Naive B cell (primary cell): ENCODE measurements at regions not wholly inside any gene's neighbourhood (a gene's known extent, or its start where the extent isn't known, plus 50 kb on each side); places are given as distances from the start of the nearest gene placed in this dataset.

Source experiments
- ATAC-seq, 2 donors: fragments of 150-1000 bp; cut with Tn5 transposase; 2 replicates each; pipeline ENCODE4 v1.10.0; 2021; ENCODE audit warnings: low read depth in 2 of 2, mild to moderate bottlenecking in 2 of 2, moderate library complexity in 2 of 2
- DNase-seq: peaks from one replicate; pipeline ENCODE4 v3.0.0; 2022
- H3K27ac Mint-ChIP-seq, 6 donors: one replicate each; pipeline ENCODE4 v1.8.0; 2020 to 2022; ENCODE audit warnings: mild to moderate bottlenecking in 6 of 6, mixed read lengths in 6 of 6, moderate library complexity in 5 of 6, inconsistent platforms in 2 of 6
- H3K27me3 Mint-ChIP-seq, 3 donors: one replicate each; pipeline ENCODE4 v1.8.0; 2021 to 2022; ENCODE audit warnings: mixed read lengths in 3 of 3, mild to moderate bottlenecking in 1 of 3
- H3K36me3 Mint-ChIP-seq, 2 donors: one replicate each; pipeline ENCODE4 v1.8.0; 2020 to 2022; ENCODE audit warnings: mixed read lengths in 2 of 2, inconsistent platforms in 1 of 2, mild to moderate bottlenecking in 1 of 2
- H3K4me1 Mint-ChIP-seq, 3 donors: one replicate each; pipeline ENCODE4 v1.8.0; 2020 to 2022; ENCODE audit warnings: mixed read lengths in 3 of 3, inconsistent platforms in 1 of 3, mild to moderate bottlenecking in 1 of 3, moderate library complexity in 1 of 3
- H3K4me3 Mint-ChIP-seq, 8 donors: one replicate each; pipeline ENCODE4 v1.8.0; 2020 to 2022; ENCODE audit warnings: mild to moderate bottlenecking in 8 of 8, mixed read lengths in 8 of 8, moderate library complexity in 8 of 8, inconsistent platforms in 2 of 8
- H3K9me3 Mint-ChIP-seq, 7 donors: one replicate each; pipeline ENCODE4 v1.8.0; 2020 to 2022; ENCODE audit warnings: mixed read lengths in 7 of 7, mild to moderate bottlenecking in 5 of 7, inconsistent platforms in 2 of 7, moderate library complexity in 1 of 7

- DNase-seq (no peak), ATAC-seq (no peak)
- Mint-ChIP-seq H3K4me1 (peaks cover 0 to 22% (median 14%) of the 10 kb centered on the region in 3 donors), H3K4me3 (no peak overlapping the region), H3K27ac (no peak overlapping the region), H3K27me3 (peaks cover 0 to 9% (median 0%) of the 10 kb centered on the region in 3 donors), H3K36me3 (no peaks in the 10 kb centered on the region), H3K9me3 (peaks cover 0 to 8% (median 0%) of the 10 kb centered on the region in 7 donors)
These were observed 234.5 kb upstream of the AGTR2 start for GRCh38 chrX:115936008-115936407.

GRCh38 chrX:115939070-115939469, 231.5 kb upstream of the AGTR2 start:
- DNase-seq: peak; percentile 27
- Mint-ChIP-seq H3K9me3 (no peaks in the 10 kb centered on the region), H3K36me3 (no peaks in the 10 kb centered on the region), H3K27me3 (peaks cover 0 to 3% (median 0%) of the 10 kb centered on the region in 3 donors), H3K4me1 (peaks cover 0 to 28% (median 15%) of the 10 kb centered on the region in 3 donors), H3K27ac (peak overlapping the region in 3 of 6 donors; percentile 9 to 28 (median 13)), H3K4me3 (peak overlapping the region in 5 of 8 donors; percentile 22 to 69 (median 57))
- ATAC-seq: peak in 1 of 2 donors; percentile 53

DNA sequence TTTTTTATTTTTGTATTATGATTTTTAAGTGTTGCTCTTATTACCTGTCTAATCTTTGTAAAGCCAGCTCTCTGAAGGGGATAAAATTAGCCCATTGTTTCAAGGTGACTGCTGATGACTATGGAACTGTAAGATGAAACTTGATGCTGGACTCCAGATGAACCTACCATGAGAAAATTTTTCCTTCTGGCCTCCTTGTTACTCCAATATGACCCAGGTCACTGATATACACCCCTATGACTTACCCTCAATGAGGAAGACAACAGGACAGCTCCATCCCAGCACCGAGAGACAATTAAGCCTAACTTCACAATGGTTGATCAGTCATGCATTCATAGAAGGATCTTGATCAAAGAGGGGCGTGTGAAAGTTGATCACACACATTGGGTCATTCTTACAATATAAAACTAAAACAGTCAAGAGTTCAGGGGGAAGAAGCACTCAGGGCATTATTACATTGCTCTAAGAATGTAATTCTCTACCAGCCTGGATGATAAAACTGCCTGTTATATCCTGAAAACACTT, 230.8 kb upstream of the AGTR2 start:
- Mint-ChIP-seq H3K4me1 (peaks cover 0 to 28% (median 15%) of the 10 kb centered on the region in 3 donors), H3K9me3 (peaks cover 0 to 1% (median 0%) of the 10 kb centered on the region in 7 donors), H3K27me3 (no peaks in the 10 kb centered on the region), H3K36me3 (no peaks in the 10 kb centered on the region), H3K27ac (peak overlapping the region in 2 of 6 donors; percentile 13 to 28), H3K4me3 (peak overlapping the region in 4 of 8 donors; percentile 2 to 49 (median 16))
- DNase-seq (no peak), ATAC-seq (no peak)

GRCh38 chrX:115940348-115940747, 230.2 kb upstream of the AGTR2 start:
- H3K36me3 Mint-ChIP-seq: no peaks in the 10 kb centered on the region
- H3K27ac Mint-ChIP-seq: peak overlapping the region in 3 of 6 donors; percentile 56 to 75 (median 66)
- no peak for DNase-seq
- peaks cover 0 to 2% (median 0%) of the 10 kb centered on the region in 7 donors for H3K9me3 Mint-ChIP-seq
- H3K4me3 Mint-ChIP-seq: peak overlapping the region in 4 of 8 donors; percentile 11 to 67 (median 23)
- ATAC-seq: no peak
- no peaks in the 10 kb centered on the region for H3K27me3 Mint-ChIP-seq
- peaks cover 0 to 28% (median 15%) of the 10 kb centered on the region in 3 donors for H3K4me1 Mint-ChIP-seq

- Mint-ChIP-seq H3K27me3 (no peaks in the 10 kb centered on the region), H3K4me1 (peaks cover 0 to 28% (median 15%) of the 10 kb centered on the region in 3 donors), H3K4me3 (peak overlapping the region in 4 of 8 donors; percentile 11 to 69 (median 45)), H3K36me3 (no peaks in the 10 kb centered on the region), H3K9me3 (peaks cover 0 to 2% (median 0%) of the 10 kb centered on the region in 7 donors), H3K27ac (peak overlapping the region in 4 of 6 donors; percentile 34 to 75 (median 61))
- peak; percentile 61 for DNase-seq
- peak in 1 of 2 donors; percentile 54 for ATAC-seq
These were observed 229.6 kb upstream of the AGTR2 start for GRCh38 chrX:115940888-115941332.

- Mint-ChIP-seq H3K36me3 (no peaks in the 10 kb centered on the region), H3K27ac (no peak overlapping the region), H3K4me3 (peak overlapping the region in 1 of 8 donors; percentile 50), H3K4me1 (peaks cover 0 to 28% (median 15%) of the 10 kb centered on the region in 3 donors), H3K9me3 (peaks cover 0 to 2% (median 0%) of the 10 kb centered on the region in 7 donors), H3K27me3 (no peaks in the 10 kb centered on the region)
- DNase-seq (no peak), ATAC-seq (no peak)
These were observed 229.2 kb upstream of the AGTR2 start for GRCh38 chrX:115941388-115941787.

DNA sequence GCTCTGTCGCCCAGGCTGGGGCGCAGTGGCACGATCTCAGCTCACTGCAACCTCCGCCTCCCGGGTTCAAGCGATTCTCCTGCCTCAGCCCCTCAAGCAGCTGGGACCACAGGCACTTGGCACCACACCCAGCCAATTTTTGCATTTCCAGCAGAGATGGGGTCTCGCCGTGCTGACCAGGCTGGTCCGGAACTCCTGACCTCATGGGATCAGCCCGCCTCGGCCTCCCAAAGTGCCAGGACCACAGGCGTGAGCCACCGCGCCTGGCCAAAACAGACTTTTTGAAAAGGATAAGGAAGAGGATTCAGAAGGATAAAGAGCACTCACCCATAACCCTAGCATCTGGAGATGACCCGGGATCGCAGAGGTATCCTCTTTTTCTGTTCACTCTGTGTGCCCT, 224.5 kb upstream of the AGTR2 start:
- Mint-ChIP-seq H3K9me3 (peaks cover 0 to 4% (median 2%) of the 10 kb centered on the region in 7 donors), H3K27me3 (no peaks in the 10 kb centered on the region), H3K4me3 (peak overlapping the region in 1 of 8 donors; percentile 47), H3K4me1 (peaks cover 0 to 5% (median under 1%) of the 10 kb centered on the region in 3 donors), H3K27ac (no peak overlapping the region), H3K36me3 (no peaks in the 10 kb centered on the region)
- ATAC-seq (no peak), DNase-seq (no peak)

GRCh38 chrX:115948018-115948923, 222.3 kb upstream of the AGTR2 start:
- DNase-seq (no peak), ATAC-seq (no peak)
- no peaks in the 10 kb centered on the region for H3K27me3 Mint-ChIP-seq
- H3K4me1 Mint-ChIP-seq: no peaks in the 10 kb centered on the region
- H3K36me3 Mint-ChIP-seq: no peaks in the 10 kb centered on the region
- peaks cover 0 to 5% (median 2%) of the 10 kb centered on the region in 7 donors for H3K9me3 Mint-ChIP-seq
- no peak overlapping the region for H3K4me3 Mint-ChIP-seq
- no peak overlapping the region for H3K27ac Mint-ChIP-seq

DNA sequence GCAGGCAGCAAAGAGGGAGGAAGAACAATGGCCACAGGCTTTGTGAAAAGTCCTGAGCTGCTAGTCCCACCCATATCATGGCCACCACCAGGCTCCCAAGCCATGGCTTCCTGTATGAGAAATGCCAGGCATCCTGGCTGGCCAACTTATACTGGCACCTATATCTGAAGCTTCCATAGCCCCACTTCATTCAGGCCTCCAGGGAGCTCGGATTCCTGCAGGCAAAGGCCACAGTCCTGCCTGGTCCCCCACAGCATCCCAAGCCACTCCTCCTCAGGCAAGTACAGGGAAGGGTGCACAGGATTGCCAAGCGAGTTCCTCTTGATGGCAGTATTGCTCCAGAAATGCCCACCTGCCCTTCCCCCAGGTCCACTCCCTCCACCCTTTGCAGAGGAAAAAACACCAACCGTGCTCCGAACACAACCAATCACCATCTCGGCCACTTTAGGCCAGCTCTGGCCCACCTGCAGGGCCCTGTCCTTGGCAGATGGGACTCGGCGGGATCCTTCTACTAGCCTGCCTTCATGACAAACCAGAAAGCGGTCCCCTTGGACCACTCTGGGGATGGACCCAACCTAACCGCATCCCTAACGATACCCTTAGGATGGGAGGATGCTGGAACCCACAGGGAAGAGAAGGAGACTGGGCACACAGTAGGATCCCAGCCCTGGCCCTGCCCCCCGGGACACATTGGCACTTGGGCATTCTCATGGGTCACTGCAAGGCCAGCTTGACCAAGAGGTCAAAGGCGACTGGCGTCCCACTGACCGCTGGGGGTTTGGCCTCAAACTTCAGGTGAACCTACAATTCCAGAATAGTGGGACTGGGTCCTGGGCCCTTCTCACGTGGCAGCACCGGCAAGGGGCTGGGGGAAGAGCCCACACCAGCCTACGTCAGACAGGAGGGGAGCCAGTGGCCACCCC, 220.4 kb upstream of the AGTR2 start:
- Mint-ChIP-seq H3K4me3 (peak overlapping the region in 3 of 8 donors; percentile 5 to 66 (median 35)), H3K27ac (no peak overlapping the region), H3K9me3 (peaks cover 0 to 5% (median 2%) of the 10 kb centered on the region in 7 donors), H3K27me3 (no peaks in the 10 kb centered on the region), H3K4me1 (no peaks in the 10 kb centered on the region), H3K36me3 (no peaks in the 10 kb centered on the region)
- ATAC-seq (no peak), DNase-seq (no peak)

GRCh38 chrX:115952417-115953092, 218.0 kb upstream of the AGTR2 start:
- peaks cover 0 to 5% (median 2%) of the 10 kb centered on the region in 7 donors for H3K9me3 Mint-ChIP-seq
- no peaks in the 10 kb centered on the region for H3K4me1 Mint-ChIP-seq
- no peak overlapping the region for H3K27ac Mint-ChIP-seq
- DNase-seq (no peak), ATAC-seq (no peak)
- no peaks in the 10 kb centered on the region for H3K36me3 Mint-ChIP-seq
- no peaks in the 10 kb centered on the region for H3K27me3 Mint-ChIP-seq
- no peak overlapping the region for H3K4me3 Mint-ChIP-seq

DNA sequence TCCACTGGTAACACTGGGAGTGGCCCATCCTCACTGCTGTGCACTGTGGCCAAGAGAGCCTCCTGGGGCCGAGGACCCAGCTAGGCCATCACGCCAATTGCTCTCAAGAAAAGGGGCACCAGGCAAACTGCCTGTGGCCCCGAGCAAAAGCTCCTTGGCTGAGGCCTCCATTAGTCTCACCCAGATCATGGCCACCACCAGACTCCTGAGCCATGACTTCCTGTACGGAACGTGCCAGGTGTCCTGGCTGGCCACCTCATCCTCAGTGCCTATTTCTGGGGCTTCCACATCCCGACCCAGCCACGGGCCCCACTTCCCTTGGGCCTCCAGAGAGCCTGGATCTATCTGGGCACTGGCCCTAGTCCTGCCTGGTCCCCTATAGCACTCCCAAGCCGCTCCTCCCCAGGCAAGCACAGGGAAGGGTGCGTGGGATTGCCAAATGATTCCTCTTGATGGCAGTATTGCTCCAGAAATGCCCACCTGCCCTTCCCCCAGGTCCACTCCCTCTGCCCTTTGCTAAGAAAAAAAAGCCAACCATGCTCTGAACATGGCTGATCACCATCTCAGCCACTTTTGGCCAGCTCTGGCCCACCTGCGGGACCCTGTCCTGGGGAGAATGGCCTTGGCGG, 212.6 kb upstream of the AGTR2 start:
- peaks cover 0 to 2% (median 0%) of the 10 kb centered on the region in 7 donors for H3K9me3 Mint-ChIP-seq
- H3K4me1 Mint-ChIP-seq: no peaks in the 10 kb centered on the region
- no peak for ATAC-seq
- no peak overlapping the region for H3K27ac Mint-ChIP-seq
- DNase-seq: no peak
- H3K27me3 Mint-ChIP-seq: peaks cover 0 to 22% (median 0%) of the 10 kb centered on the region in 3 donors
- no peak overlapping the region for H3K4me3 Mint-ChIP-seq
- H3K36me3 Mint-ChIP-seq: no peaks in the 10 kb centered on the region
